Omental fat pad (tissue), 3 donors: ENCODE measurements at regions not wholly inside any gene's neighbourhood (a gene's known extent, or its start where the extent isn't known, plus 50 kb on each side); places are given as distances from the start of the nearest gene placed in this dataset.

Experiments used
- ATAC-seq: fragments of 150-250 bp; one replicate; pipeline ENCODE4 v1.9.1; 2016; ENCODE audit warnings: mild to moderate bottlenecking, moderate library complexity; ENCODE audit not compliant: low FRiP score
- DNase-seq: peaks from one replicate; pipeline ENCODE4 v3.0.0-alpha.2; 2019; ENCODE audit warnings: low spot score
- CTCF ChIP-seq, 3 donors: fragments of 450-650 bp; IDR thresholded peaks; one replicate each; pipeline ENCODE4 v1.5.1; 2016 to 2017; ENCODE audit warnings: antibody characterized with exemption in 3 of 3, mild to moderate bottlenecking in 3 of 3, moderate library complexity in 2 of 3

- DNase-seq (no peak), ATAC-seq (no peak)
- no peak for TF ChIP-seq CTCF (IDR thresholded peaks at IDR 0.05)
Measured at GRCh38 chr3:109532257-109533216, 195.2 kb upstream of the DPPA4 start.

- no peak for DNase-seq
- no peak for ATAC-seq
- TF ChIP-seq CTCF (IDR thresholded peaks at IDR 0.05), result no peak
Measured at GRCh38 chr3:109545746-109546145, 208.4 kb upstream of the DPPA4 start.

GRCh38 chr3:109548192-109548938 lies 211.0 kb upstream of the DPPA4 start:
- DNase-seq (no peak), ATAC-seq (no peak)
- no peak for TF ChIP-seq CTCF (IDR thresholded peaks at IDR 0.05)

- DNase-seq, result no peak
- ATAC-seq, result no peak
- no peak for TF ChIP-seq CTCF (IDR thresholded peaks at IDR 0.05)
Measured at GRCh38 chr3:109553591-109554371, 216.4 kb upstream of the DPPA4 start.

GRCh38 chr3:109559389-109559788 lies 222.0 kb upstream of the DPPA4 start:
- DNase-seq (no peak), ATAC-seq (no peak)
- no peak for TF ChIP-seq CTCF (IDR thresholded peaks at IDR 0.05)

- no peak for TF ChIP-seq CTCF (IDR thresholded peaks at IDR 0.05)
- DNase-seq (no peak), ATAC-seq (no peak)
Measured at GRCh38 chr3:109563149-109563548, 225.8 kb upstream of the DPPA4 start.
